Left ventricle myocardium inferior (tissue), 1 donor: ENCODE measurements at regions not wholly inside any gene's neighbourhood (a gene's known extent, or its start where the extent isn't known, plus 50 kb on each side); places are given as distances from the start of the nearest gene placed in this dataset.

ENCODE experiments used
- DNase-seq: peaks from one replicate; pipeline ENCODE4 v3.0.0-alpha.2; 2020
- H3K27ac ChIP-seq: fragments of 200-600 bp; replicated peaks from 2 replicates; pipeline ENCODE4 v1.8.0; 2021
- H3K27me3 ChIP-seq: fragments of 200-600 bp; 2 replicates; pipeline ENCODE4 v1.8.0; 2021; ENCODE audit warnings: low read depth
- H3K36me3 ChIP-seq: fragments of 200-600 bp; 2 replicates; pipeline ENCODE4 v1.8.0; 2021
- H3K4me1 ChIP-seq: fragments of 200-600 bp; 2 replicates; pipeline ENCODE4 v1.8.0; 2021
- H3K4me3 ChIP-seq: fragments of 200-600 bp; 2 replicates; pipeline ENCODE4 v1.8.0; 2021; ENCODE audit warnings: mild to moderate bottlenecking, moderate library complexity
- H3K9me3 ChIP-seq: fragments of 200-600 bp; replicated peaks from 2 replicates; pipeline ENCODE4 v1.8.0; 2021
- intact Hi-C: fragments of 100-400 bp; cut with micrococcal nuclease; formaldehyde crosslinking; loops from one replicate; pipeline ENCODE4 v1.11.0; 2022
- TF ChIP-seq, protein P1 (sequence below): fragments of 200-600 bp; IDR thresholded peaks from 2 replicates; pipeline ENCODE4 v1.8.0; 2021; ENCODE audit warnings: antibody characterized with exemption, mild to moderate bottlenecking, borderline replicate concordance
- donor health status: DM: no; HTN: yes; CAD: no; lungs with severe emphysema.

DNA sequence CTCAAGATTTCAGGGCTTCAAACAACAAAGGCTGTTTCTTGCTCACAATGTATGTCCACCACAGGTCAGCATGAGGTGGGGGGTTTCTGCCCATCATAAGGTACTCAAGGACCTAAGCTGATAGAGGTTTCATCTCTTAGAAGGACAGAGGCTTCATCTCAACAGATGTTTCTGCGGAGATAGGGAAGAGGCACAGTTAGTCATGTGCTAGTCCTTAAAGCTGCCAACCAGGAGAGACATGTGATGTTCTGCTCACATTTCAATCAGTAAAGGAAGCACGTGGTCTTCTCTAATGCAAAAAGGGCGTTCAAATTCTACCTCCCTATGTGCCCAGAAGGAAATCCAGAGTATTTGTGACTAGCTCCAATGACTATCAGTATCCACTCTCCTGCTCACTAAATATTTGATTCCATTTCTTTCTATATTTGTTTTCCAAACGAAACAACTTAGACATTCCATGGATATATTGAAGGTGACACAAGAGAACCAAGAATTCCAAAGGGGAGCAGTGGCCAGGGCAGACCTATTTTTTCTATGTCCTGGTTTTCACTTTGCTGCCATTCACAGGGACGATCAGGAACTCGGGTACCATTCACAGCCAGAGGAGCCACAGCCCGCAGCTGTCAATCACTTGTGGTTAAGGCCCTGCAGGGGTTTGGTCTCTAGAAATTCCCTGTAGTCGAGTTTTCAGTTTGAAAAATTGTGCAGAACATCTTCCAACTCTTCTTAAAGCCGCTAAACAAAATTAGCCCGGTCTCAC lies 173.2 kb upstream of the FOXA2 start:
- no peaks in the 10 kb centered on the region for H3K36me3 ChIP-seq
- no peak for DNase-seq
- TF ChIP-seq, protein P1, sequence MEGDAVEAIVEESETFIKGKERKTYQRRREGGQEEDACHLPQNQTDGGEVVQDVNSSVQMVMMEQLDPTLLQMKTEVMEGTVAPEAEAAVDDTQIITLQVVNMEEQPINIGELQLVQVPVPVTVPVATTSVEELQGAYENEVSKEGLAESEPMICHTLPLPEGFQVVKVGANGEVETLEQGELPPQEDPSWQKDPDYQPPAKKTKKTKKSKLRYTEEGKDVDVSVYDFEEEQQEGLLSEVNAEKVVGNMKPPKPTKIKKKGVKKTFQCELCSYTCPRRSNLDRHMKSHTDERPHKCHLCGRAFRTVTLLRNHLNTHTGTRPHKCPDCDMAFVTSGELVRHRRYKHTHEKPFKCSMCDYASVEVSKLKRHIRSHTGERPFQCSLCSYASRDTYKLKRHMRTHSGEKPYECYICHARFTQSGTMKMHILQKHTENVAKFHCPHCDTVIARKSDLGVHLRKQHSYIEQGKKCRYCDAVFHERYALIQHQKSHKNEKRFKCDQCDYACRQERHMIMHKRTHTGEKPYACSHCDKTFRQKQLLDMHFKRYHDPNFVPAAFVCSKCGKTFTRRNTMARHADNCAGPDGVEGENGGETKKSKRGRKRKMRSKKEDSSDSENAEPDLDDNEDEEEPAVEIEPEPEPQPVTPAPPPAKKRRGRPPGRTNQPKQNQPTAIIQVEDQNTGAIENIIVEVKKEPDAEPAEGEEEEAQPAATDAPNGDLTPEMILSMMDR, result no peak
- no peak overlapping the region for H3K27ac ChIP-seq
- no peak overlapping the region for H3K4me3 ChIP-seq
- intact Hi-C loops, result no loop called here
- H3K27me3 ChIP-seq, result no peaks in the 10 kb centered on the region
- H3K4me1 ChIP-seq, result peaks cover 3% of the 10 kb centered on the region
- H3K9me3 ChIP-seq, result no peaks in the 10 kb centered on the region

DNA sequence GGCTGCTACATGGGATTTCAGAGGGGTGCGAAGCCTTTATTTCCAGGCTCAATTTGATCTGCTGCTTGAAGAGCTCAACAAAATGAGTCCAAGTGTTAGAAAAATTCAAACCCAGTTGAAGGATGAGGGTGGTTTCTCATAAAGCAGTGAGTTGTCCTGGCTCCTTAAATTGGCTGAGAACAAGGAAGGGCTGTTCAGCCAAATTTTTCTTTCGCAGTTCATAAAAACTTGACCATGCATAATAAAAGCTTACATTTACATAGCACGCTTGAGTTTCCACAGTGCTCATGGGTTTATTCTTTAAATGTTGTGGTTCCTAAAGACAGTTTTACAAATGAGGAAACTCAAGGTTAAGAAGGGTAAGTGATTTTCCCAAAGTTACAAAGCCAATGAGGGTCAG lies 174.4 kb upstream of the FOXA2 start:
- Histone ChIP-seq H3K9me3 (no peaks in the 10 kb centered on the region), H3K36me3 (no peaks in the 10 kb centered on the region), H3K4me3 (no peak overlapping the region), H3K4me1 (peaks cover 15% of the 10 kb centered on the region), H3K27ac (no peak overlapping the region), H3K27me3 (no peaks in the 10 kb centered on the region)
- DNase-seq, result no peak
- TF ChIP-seq, protein P1, result no peak
- intact Hi-C loops, result no loop called here

DNA sequence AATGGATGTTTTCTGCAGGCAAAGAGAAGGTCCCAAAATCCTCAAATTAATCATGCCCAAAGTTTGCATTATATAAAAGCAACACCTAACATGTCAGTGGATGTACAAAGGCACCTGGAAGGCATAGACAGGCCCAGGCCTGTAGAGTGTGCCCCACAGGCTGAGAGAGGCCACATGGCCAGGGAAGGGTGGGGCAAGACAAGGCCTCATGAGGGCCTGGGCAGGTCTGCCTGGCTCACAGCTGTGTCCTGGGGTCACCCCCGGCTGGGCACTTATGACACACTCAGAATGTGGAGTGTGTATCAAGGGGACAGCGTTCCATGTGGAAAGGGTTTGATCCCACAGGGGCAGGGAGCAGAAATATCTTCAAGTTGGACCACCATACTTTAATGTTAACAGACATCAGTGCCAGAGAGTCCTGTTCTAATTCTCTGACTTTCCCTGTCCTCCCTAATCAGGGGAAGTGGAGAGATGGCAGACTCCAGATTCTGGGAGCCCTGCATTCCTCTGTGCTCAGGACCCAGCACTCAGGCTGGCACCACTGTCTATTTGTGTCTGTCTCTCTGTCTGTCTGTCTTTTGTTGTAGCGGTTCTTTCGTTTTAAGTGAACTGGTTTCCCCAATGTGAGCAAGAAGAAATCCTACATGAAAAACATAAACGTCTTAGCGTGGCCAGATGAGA lies 178.3 kb upstream of the FOXA2 start:
- Histone ChIP-seq H3K4me1 (peaks cover 23% of the 10 kb centered on the region), H3K9me3 (no peaks in the 10 kb centered on the region), H3K4me3 (peak overlapping the region; percentile 44), H3K27ac (peak overlapping the region; percentile 72), H3K36me3 (no peaks in the 10 kb centered on the region), H3K27me3 (no peaks in the 10 kb centered on the region)
- DNase-seq, result no peak
- intact Hi-C loops, result loop anchor here (10.0 kb wide), 1 partner anchor 48 kb away; no protein-coding TSS in a partner anchor
- TF ChIP-seq, protein P1, result no peak

DNA sequence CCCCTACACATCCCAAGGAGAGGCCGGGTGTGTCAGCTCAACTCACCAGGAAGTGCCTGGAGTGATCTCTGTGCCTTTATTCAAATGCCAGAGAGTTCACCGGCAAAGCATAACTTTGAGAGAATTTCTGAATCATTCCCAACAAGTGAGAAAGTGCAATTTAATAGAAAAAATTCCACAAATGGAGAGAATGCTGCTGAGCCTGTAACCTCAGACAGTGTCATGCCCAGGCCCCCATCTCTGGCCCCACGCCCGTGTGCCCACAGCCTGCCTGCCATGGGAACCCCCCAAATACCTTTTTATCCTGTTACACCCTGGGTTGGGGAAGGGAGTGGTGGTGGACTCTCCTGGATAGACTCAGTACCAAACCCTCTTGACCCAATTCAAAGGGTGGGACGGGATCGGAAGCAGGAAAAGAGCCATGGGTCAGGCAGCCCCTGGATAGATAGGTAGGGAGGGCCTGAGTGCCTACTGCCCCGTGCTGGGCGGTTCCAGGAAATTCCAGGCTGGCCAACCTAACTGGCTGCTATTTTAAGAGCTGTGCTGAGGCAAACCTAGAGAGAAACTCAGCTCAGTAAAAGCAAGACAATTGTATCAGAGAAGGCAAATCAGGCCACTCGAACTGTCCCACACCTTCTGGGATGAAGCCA lies 179.0 kb upstream of the FOXA2 start:
- TF ChIP-seq, protein P1, result no peak
- Histone ChIP-seq H3K36me3 (no peaks in the 10 kb centered on the region), H3K9me3 (no peaks in the 10 kb centered on the region), H3K27ac (peak overlapping the region; percentile 72), H3K4me3 (peak overlapping the region; percentile 44), H3K4me1 (peaks cover 23% of the 10 kb centered on the region), H3K27me3 (no peaks in the 10 kb centered on the region)
- DNase-seq, result peak; percentile 46
- intact Hi-C loops, result loop anchor here (10.0 kb wide), 1 partner anchor 49 kb away; no protein-coding TSS in a partner anchor

DNA sequence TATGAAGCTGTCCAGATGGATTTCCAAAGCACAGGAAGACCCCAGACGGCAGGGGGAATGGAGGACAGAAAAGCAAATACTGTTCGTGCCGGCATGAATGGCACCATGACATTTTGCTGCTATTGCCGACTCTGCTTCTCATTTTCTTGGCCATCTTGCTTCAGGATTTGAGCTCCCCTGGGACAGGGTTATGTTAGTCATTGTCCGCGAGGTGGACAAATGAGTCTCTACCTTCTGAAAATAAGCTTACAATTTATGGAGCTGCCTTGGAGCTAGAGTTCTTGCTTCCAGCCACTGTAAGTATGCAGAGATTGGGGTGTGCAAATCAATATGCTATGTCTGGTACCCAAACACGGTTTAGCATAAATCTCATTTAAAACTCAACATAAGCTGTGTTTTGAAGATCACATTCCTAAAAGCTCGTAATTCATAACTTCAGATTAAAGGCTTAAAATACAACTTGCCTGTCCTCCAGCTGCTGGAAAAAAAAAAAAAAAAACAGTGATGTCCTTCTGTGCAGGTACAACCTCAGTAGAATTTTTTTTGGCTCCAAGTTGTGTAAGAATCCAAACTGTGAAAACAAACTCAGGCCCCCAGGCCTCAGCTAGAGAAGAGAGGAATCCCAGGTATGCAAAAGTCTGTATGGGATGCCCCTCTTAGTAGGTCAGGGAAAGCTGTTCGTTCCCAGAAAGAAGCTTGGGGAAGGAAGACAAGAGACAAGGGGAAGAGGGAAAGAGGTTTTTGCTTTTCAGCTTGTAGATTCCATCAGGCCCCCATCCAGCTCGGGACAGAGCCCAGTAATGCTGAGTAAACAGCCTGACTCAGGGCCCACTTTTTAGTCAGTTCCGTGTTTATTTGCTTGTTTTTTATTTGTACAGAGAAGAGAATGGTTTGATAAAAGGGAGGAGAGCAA lies 184.2 kb upstream of the FOXA2 start:
- DNase-seq, result no peak
- intact Hi-C loops, result loop anchor here (10.0 kb wide), 1 partner anchor 54 kb away; no protein-coding TSS in a partner anchor
- H3K9me3 ChIP-seq, result no peaks in the 10 kb centered on the region
- H3K4me3 ChIP-seq, result no peak overlapping the region
- H3K27ac ChIP-seq, result no peak overlapping the region
- H3K27me3 ChIP-seq, result peaks cover 4% of the 10 kb centered on the region
- H3K36me3 ChIP-seq, result no peaks in the 10 kb centered on the region
- peaks cover 14% of the 10 kb centered on the region for H3K4me1 ChIP-seq
- TF ChIP-seq, protein P1, result no peak
